Suprapubic skin (tissue), 4 donors: ENCODE measurements at regions not wholly inside any gene's neighbourhood (a gene's known extent, or its start where the extent isn't known, plus 50 kb on each side); places are given as distances from the start of the nearest gene placed in this dataset.

Source experiments
- DNase-seq, 2 donors: peaks; one replicate each; pipeline ENCODE4 v3.0.0-alpha.2; 2019; ENCODE audit warnings: low spot score in 2 of 2
- H3K27ac ChIP-seq: fragments of 200-600 bp; sonication (generic); one replicate; pipeline ENCODE4 v1.5.1; 2019
- H3K27me3 ChIP-seq: fragments of 200-600 bp; sonication (generic); one replicate; pipeline ENCODE4 v1.5.1; 2019
- H3K36me3 ChIP-seq: fragments of 200-600 bp; sonication (generic); one replicate; pipeline ENCODE4 v1.5.1; 2019
- H3K4me1 ChIP-seq: fragments of 200-600 bp; sonication (generic); one replicate; pipeline ENCODE4 v1.5.1; 2019
- H3K4me3 ChIP-seq: fragments of 200-600 bp; sonication (generic); one replicate; pipeline ENCODE4 v1.5.1; 2019; ENCODE audit warnings: mild to moderate bottlenecking
- H3K9me3 ChIP-seq: fragments of 200-600 bp; sonication (generic); one replicate; pipeline ENCODE4 v1.5.1; 2019
- CTCF ChIP-seq, 2 donors: fragments of 200-600 bp in 1 of 2; fragments of 450-650 bp in 1 of 2; sonication (generic) in 1 of 2; IDR thresholded peaks; one replicate each; pipeline ENCODE4 v1.5.1; 2016 to 2019; ENCODE audit warnings: antibody characterized with exemption in 2 of 2, mild to moderate bottlenecking in 1 of 2, moderate library complexity in 1 of 2
- EP300 ChIP-seq: sonication (generic); formaldehyde crosslinking; IDR thresholded peaks from one replicate; pipeline ENCODE4 v1.6.1; 2017; ENCODE audit warnings: antibody characterized with exemption
- POLR2A ChIP-seq, 2 donors: fragments of 450-650 bp; IDR thresholded peaks; one replicate each; pipeline ENCODE4 v1.6.1; 2017; ENCODE audit warnings: antibody characterized with exemption in 2 of 2, mild to moderate bottlenecking in 2 of 2, moderate library complexity in 2 of 2
- POLR2AphosphoS5 ChIP-seq, 3 donors: sonication (generic); formaldehyde crosslinking; IDR thresholded peaks; one replicate each; pipeline ENCODE4 v1.6.1; 2017; ENCODE audit warnings: antibody characterized with exemption in 3 of 3
- WGBS: methylation state at CpG from one replicate; pipeline ENCODE4 v1.1.5; 2018; 5-methylcytosine and 5-hydroxymethylcytosine counted together

GRCh38 chr22:48748860-48749554, 1078.7 kb downstream of the BRD1 start:
- H3K4me1 ChIP-seq = no peaks in the 10 kb centered on the region
- H3K27ac ChIP-seq = no peak overlapping the region
- H3K27me3 ChIP-seq = no peaks in the 10 kb centered on the region
- 87% methylated on average over 7 of the region's 14 CpGs for WGBS
- no peak overlapping the region for H3K4me3 ChIP-seq
- no peaks in the 10 kb centered on the region for H3K36me3 ChIP-seq
- DNase-seq = peak in 1 of 2 donors; percentile 64
- TF ChIP-seq CTCF (IDR thresholded peaks at IDR 0.05) (no peak), POLR2A (IDR thresholded peaks at IDR 0.05) (no peak), EP300 (no peak), POLR2AphosphoS5 (IDR thresholded peaks at IDR 0.05) (no peak)
- no peaks in the 10 kb centered on the region for H3K9me3 ChIP-seq

- 89% methylated on average over 19 of the region's 20 CpGs for WGBS
Measured at GRCh38 chr22:48748113-48748859, 1079.4 kb downstream of the BRD1 start.

GRCh38 chr22:48746789-48747425, 1080.8 kb downstream of the BRD1 start:
- Histone ChIP-seq H3K4me3 (no peak overlapping the region), H3K36me3 (no peaks in the 10 kb centered on the region), H3K27ac (no peak overlapping the region), H3K27me3 (no peaks in the 10 kb centered on the region), H3K4me1 (no peaks in the 10 kb centered on the region), H3K9me3 (no peaks in the 10 kb centered on the region)
- peak in 1 of 2 donors; percentile 70 for DNase-seq
- WGBS = 93% methylated on average over 6 of the region's 13 CpGs
- no peak for TF ChIP-seq CTCF (IDR thresholded peaks at IDR 0.05)
- TF ChIP-seq POLR2A (IDR thresholded peaks at IDR 0.05) = no peak
- TF ChIP-seq POLR2AphosphoS5 (IDR thresholded peaks at IDR 0.05) = no peak
- TF ChIP-seq EP300 = no peak

More at GRCh38 chr22:48748113-48748859, 1079.4 kb downstream of the BRD1 start:
- H3K27me3 ChIP-seq = no peaks in the 10 kb centered on the region
- H3K4me3 ChIP-seq = no peak overlapping the region
- H3K27ac ChIP-seq = no peak overlapping the region
- no peaks in the 10 kb centered on the region for H3K36me3 ChIP-seq
- DNase-seq = peak in 1 of 2 donors; percentile 74
- no peaks in the 10 kb centered on the region for H3K9me3 ChIP-seq
- H3K4me1 ChIP-seq = no peaks in the 10 kb centered on the region
- TF ChIP-seq POLR2A (IDR thresholded peaks at IDR 0.05) (no peak), CTCF (IDR thresholded peaks at IDR 0.05) (no peak), POLR2AphosphoS5 (IDR thresholded peaks at IDR 0.05) (no peak), EP300 (no peak)

GRCh38 chr22:48745842-48746788, 1081.6 kb downstream of the BRD1 start:
- H3K4me3 ChIP-seq = no peak overlapping the region
- H3K27me3 ChIP-seq = no peaks in the 10 kb centered on the region
- H3K9me3 ChIP-seq = no peaks in the 10 kb centered on the region
- H3K27ac ChIP-seq = no peak overlapping the region
- DNase-seq = peak in 1 of 2 donors; percentile 71
- TF ChIP-seq CTCF (IDR thresholded peaks at IDR 0.05) (no peak), POLR2A (IDR thresholded peaks at IDR 0.05) (no peak), EP300 (no peak), POLR2AphosphoS5 (IDR thresholded peaks at IDR 0.05) (no peak)
- 81% methylated on average over 22 of the region's 32 CpGs for WGBS
- H3K4me1 ChIP-seq = no peaks in the 10 kb centered on the region
- H3K36me3 ChIP-seq = no peaks in the 10 kb centered on the region
